IMR-90 (cell line): ENCODE measurements at regions not wholly inside any gene's neighbourhood (a gene's known extent, or its start where the extent isn't known, plus 50 kb on each side); places are given as distances from the start of the nearest gene placed in this dataset.

Experiments
- ATAC-seq: fragments of 200-7000 bp; cut with Tn5 transposase; 2 replicates; pipeline ENCODE4 v1.9.1; 2020; ENCODE audit warnings: low read depth, mild to moderate bottlenecking, moderate library complexity
- BruUV-seq: library from RNA; stranded (reverse); fragments of 400-500 nt; replicated peaks from 2 replicates; lab custom pipeline; 2021; lab: Mats Ljungman, UMichigan
- CTCF ChIA-PET: fragments of 300-600 bp; formaldehyde crosslinking; extraction: SDS; loops from one replicate; lab custom pipeline; 2021; ENCODE audit warnings: antibody characterized with exemption; lab: Yijun Ruan, JAX
- POLR2A ChIA-PET: fragments of 300-600 bp; sonication (Branson Sonifier 250); formaldehyde crosslinking; loops from one replicate; lab custom pipeline; 2022; ENCODE audit warnings: antibody characterized with exemption; ENCODE audit not compliant: unreplicated experiment; lab: Charles Lee
- DNase-seq: peaks from one replicate; pipeline ENCODE4 v3.0.0; 2013
- H2AFZ ChIP-seq: replicated peaks from 2 replicates; pipeline ENCODE3; 2013; ENCODE audit warnings: low read length, mild to moderate bottlenecking; ENCODE audit not compliant: poor library complexity
- H2AK5ac ChIP-seq: 2 replicates; pipeline ENCODE4 v1.6.1; 2013; ENCODE audit warnings: low read depth, low read length, inconsistent platforms
- H2AK9ac ChIP-seq: replicated peaks from 2 replicates; pipeline ENCODE3; 2013; ENCODE audit warnings: mild to moderate bottlenecking, low read depth, low read length, moderate library complexity; ENCODE audit not compliant: poor library complexity
- H2BK120ac ChIP-seq: 2 replicates; pipeline ENCODE4 v1.6.1; 2013; ENCODE audit warnings: low read depth, low read length, inconsistent platforms
- H2BK15ac ChIP-seq: 3 replicates; pipeline ENCODE4 v1.6.1; 2013; ENCODE audit warnings: low read depth, low read length, inconsistent platforms
- H2BK20ac ChIP-seq: 2 replicates; pipeline ENCODE4 v1.6.1; 2013; ENCODE audit warnings: low read depth, mild to moderate bottlenecking, inconsistent platforms, low read length, moderate library complexity
- H2BK5ac ChIP-seq: 2 replicates; pipeline ENCODE4 v1.6.1; 2013; ENCODE audit warnings: mild to moderate bottlenecking, low read depth, low read length, inconsistent platforms; ENCODE audit not compliant: poor library complexity, severe bottlenecking
- H3K14ac ChIP-seq: replicated peaks from 2 replicates; pipeline ENCODE4 v1.6.1; 2013; ENCODE audit warnings: low read depth, low read length, inconsistent platforms
- H3K18ac ChIP-seq: 2 replicates; pipeline ENCODE4 v1.6.1; 2013; ENCODE audit warnings: low read depth, low read length, control low read depth
- H3K23ac ChIP-seq: 2 replicates; pipeline ENCODE4 v1.6.1; 2013; ENCODE audit warnings: low read depth, low read length, inconsistent platforms
- H3K27ac ChIP-seq: 2 replicates; pipeline ENCODE4 v1.5.1; 2013; ENCODE audit warnings: mild to moderate bottlenecking, control low read depth, low read length; ENCODE audit not compliant: insufficient read depth
- H3K27me3 ChIP-seq: 2 replicates; pipeline ENCODE4 v1.6.1; 2013; ENCODE audit warnings: low read length; ENCODE audit not compliant: control insufficient read depth, insufficient read depth
- H3K36me3 ChIP-seq: 2 replicates; pipeline ENCODE4 v1.6.1; 2013; ENCODE audit warnings: low read length, mixed read lengths; ENCODE audit not compliant: control insufficient read depth, insufficient read depth
- H3K4ac ChIP-seq: 2 replicates; pipeline ENCODE4 v1.6.1; 2013; ENCODE audit warnings: low read depth, low read length, inconsistent platforms
- H3K4me1 ChIP-seq: 2 replicates; pipeline ENCODE4 v1.6.1; 2013; ENCODE audit warnings: low read length, mixed read lengths; ENCODE audit not compliant: control insufficient read depth, insufficient read depth
- H3K4me2 ChIP-seq: 2 replicates; pipeline ENCODE4 v1.6.1; 2013; ENCODE audit warnings: low read depth, mild to moderate bottlenecking, control low read depth, low read length, moderate library complexity
- H3K4me3 ChIP-seq: 2 replicates; pipeline ENCODE4 v1.5.1; 2013; ENCODE audit warnings: low read depth, mild to moderate bottlenecking, control low read depth, low read length, moderate library complexity; ENCODE audit not compliant: insufficient read depth
- H3K56ac ChIP-seq: 2 replicates; pipeline ENCODE4 v1.6.1; 2013; ENCODE audit warnings: low read length, inconsistent platforms; ENCODE audit not compliant: insufficient read depth; ENCODE audit errors: extremely low read depth
- H3K79me1 ChIP-seq, 2 experiments: 2 replicates each; pipeline ENCODE4 v1.6.1; 2013; ENCODE audit warnings: low read length in 2 of 2, inconsistent platforms in 1 of 2, low read depth in 1 of 2
- H3K9ac ChIP-seq: 2 replicates; pipeline ENCODE4 v1.6.1; 2013; ENCODE audit warnings: low read depth, low read length, control low read depth
- H3K9me1 ChIP-seq: 2 replicates; pipeline ENCODE4 v1.6.1; 2013; ENCODE audit warnings: low read length, inconsistent platforms; ENCODE audit not compliant: insufficient read depth
- H3K9me3 ChIP-seq: 2 replicates; pipeline ENCODE4 v1.6.1; 2013; ENCODE audit warnings: low read length; ENCODE audit not compliant: control insufficient read depth, insufficient read depth
- H4K20me1 ChIP-seq: 2 replicates; pipeline ENCODE4 v1.6.1; 2013; ENCODE audit warnings: low read length, inconsistent platforms; ENCODE audit not compliant: insufficient read depth
- H4K5ac ChIP-seq: 2 replicates; pipeline ENCODE4 v1.6.1; 2013; ENCODE audit warnings: mild to moderate bottlenecking, low read depth, low read length, control low read depth
- H4K8ac ChIP-seq, 2 experiments: 2 replicates each; pipeline ENCODE4 v1.6.1; 2013; ENCODE audit warnings: low read depth in 2 of 2, low read length in 2 of 2, control low read depth in 1 of 2, inconsistent platforms in 1 of 2
- H4K91ac ChIP-seq: 2 replicates; pipeline ENCODE4 v1.6.1; 2013; ENCODE audit warnings: low read depth, low read length, inconsistent platforms; ENCODE audit not compliant: insufficient read depth
- BHLHE40 ChIP-seq: fragments of 150-350 bp; IDR thresholded peaks from 2 replicates; pipeline ENCODE4 v1.6.1; 2016; ENCODE audit warnings: mild to moderate bottlenecking, low read depth, low read length
- CEBPB ChIP-seq: IDR thresholded peaks from 2 replicates; pipeline ENCODE4 v1.6.1; 2012; ENCODE audit warnings: low read depth, low read length, improper control_type of control experiment
- CTCF ChIP-seq: conservative IDR thresholded peaks from 2 replicates; pipeline ENCODE4 v1.5.1; 2012; ENCODE audit warnings: mild to moderate bottlenecking, low read depth, low read length, improper control_type of control experiment
- RFX5 ChIP-seq: IDR thresholded peaks from 2 replicates; pipeline ENCODE4 v1.8.0; 2012; ENCODE audit warnings: low read depth, mild to moderate bottlenecking, low read length, moderate library complexity
- USF2 ChIP-seq: fragments of 150-350 bp; IDR thresholded peaks from 2 replicates; pipeline ENCODE4 v1.6.1; 2017; ENCODE audit warnings: mild to moderate bottlenecking, antibody characterized with exemption, low read length, low read depth
- WGBS, 2 experiments: methylation state at CpG; one replicate each; pipeline versions ENCODE4 v1.1.5 to v1.1.7; 2013; ENCODE audit warnings: missing lambda C conversion rate in 2 of 2; ENCODE audit not compliant: insufficient read length in 1 of 2; ENCODE audit errors: extremely low coverage in 2 of 2; 5-methylcytosine and 5-hydroxymethylcytosine counted together
- dilution Hi-C: fragments of 300-500 bp; cut with HindIII; formaldehyde crosslinking; loops from one replicate; pipeline ENCODE4 v1.14.3; 2018; ENCODE audit warnings: low sequenced_read_pairs; ENCODE audit not compliant: unreplicated experiment
- in situ Hi-C: fragments of 300-500 bp; cut with MboI; formaldehyde crosslinking; loops from 3 replicates; pipeline ENCODE4 v1.14.3; 2019; ENCODE audit warnings: low sequenced_read_pairs, inconsistent platforms, mixed read lengths
- intact Hi-C: fragments of 100-400 bp; cut with micrococcal nuclease; formaldehyde crosslinking; loops from 2 replicates; pipeline ENCODE4 v1.10.0; 2022

GRCh38 chr4:140253556-140254027 is 99.6 kb upstream of the MAML3 start:
- no CpG with 5 or more reads among the region's 8 CpGs for WGBS, 2 experiments
- peaks cover 26% of the 10 kb centered on the region for H3K4me1 ChIP-seq

More at GRCh38 chr4:140253556-140254027, 99.6 kb upstream of the MAML3 start:
- H3K79me1 ChIP-seq: 0 out of 4 replicates have a peak, but pooled peaks cover 0 to 4% of the 10 kb centered on the region in 2 experiments
- H4K8ac ChIP-seq: peak overlapping the region; percentile 55 to 57; a peak in 3 of 4 replicates
- no peaks in the 10 kb centered on the region for H3K27me3 ChIP-seq
- peak overlapping the region; percentile 75 for H2BK120ac ChIP-seq
- H4K5ac ChIP-seq: peak overlapping the region; percentile 15; the same call in 1 of the 2 replicates
- POLR2A ChIA-PET: interaction anchor here (0.7 kb wide), 1 partner anchor 100 kb away, joined by 3 read pairs; the partner anchor contains the start of gene MAML3
- H3K27ac ChIP-seq: 0 out of 2 replicates have a peak overlapping the region, but pooled peaks have one; percentile 4
- no peak overlapping the region; the same call in 1 of the 2 replicates for H3K18ac ChIP-seq
- DNase-seq (no peak), ATAC-seq (no peak)
- H2AFZ ChIP-seq: no peak overlapping the region
- 0 out of 2 replicates have a peak overlapping the region, but pooled peaks have one; percentile 37 for H2AK5ac ChIP-seq
- dilution Hi-C loops: no loop called here
- H3K4me2 ChIP-seq: no peak overlapping the region
- peak overlapping the region; percentile 72; the same call in 2 of the 3 replicates for H2BK15ac ChIP-seq
- no peak overlapping the region for H2BK5ac ChIP-seq
- H3K4me3 ChIP-seq: no peak overlapping the region
- H3K9ac ChIP-seq: no peak overlapping the region
- no peak overlapping the region for H3K23ac ChIP-seq
- H2BK20ac ChIP-seq: no peak overlapping the region; the same call in 1 of the 2 replicates
- intact Hi-C loops: loop anchor here (1.0 to 10.0 kb wide), 7 partner anchors 73 to 596 kb away; no protein-coding TSS in a partner anchor
- H3K4ac ChIP-seq: peak overlapping the region; percentile 48
- in situ Hi-C loops: loop anchor here (5.0 to 10.0 kb wide), 2 partner anchors 101 to 519 kb away; partner anchors contain the start of gene MAML3
- no peaks in the 10 kb centered on the region for H3K9me3 ChIP-seq
- no peaks in the 10 kb centered on the region for H4K20me1 ChIP-seq
- 0 out of 2 replicates have a peak overlapping the region, but pooled peaks have one; percentile 14 for H3K14ac ChIP-seq
- no TSS peak for BruUV-seq
- H3K36me3 ChIP-seq: no peaks in the 10 kb centered on the region
- H3K9me1 ChIP-seq: peaks cover 17% of the 10 kb centered on the region
- no peak overlapping the region; the same call in 1 of the 2 replicates for H3K56ac ChIP-seq
- H4K91ac ChIP-seq: peak overlapping the region; percentile 56; the same call in 1 of the 2 replicates
- TF ChIP-seq BHLHE40: no peak
- TF ChIP-seq RFX5: no peak
- no peak for TF ChIP-seq USF2
- no peak for TF ChIP-seq CTCF
- no peak for TF ChIP-seq CEBPB
- CTCF ChIA-PET: interaction anchor here (0.5 to 2.3 kb wide), 16 partner anchors 9 to 602 kb away, joined by 3 to 8 read pairs (median 3); no protein-coding TSS in a partner anchor
- no peak overlapping the region for H2AK9ac ChIP-seq
